Hepatocyte (in vitro differentiated cells): ENCODE measurements at regions not wholly inside any gene's neighbourhood (a gene's known extent, or its start where the extent isn't known, plus 50 kb on each side); places are given as distances from the start of the nearest gene placed in this dataset.
A peak's percentile ranks its signal among the peaks of the same experiment; 100 is the strongest.
"Not testable (repeated sequence)": the region's sequence is repeated elsewhere in the genome, so short reads cannot be mapped to it uniquely, and the experiment has no call there.

Experiments
- DNase-seq: peaks from one replicate; pipeline ENCODE4 v3.0.0-alpha.2; 2016; ENCODE audit warnings: low spot score
- H2AFZ ChIP-seq: fragments of 200-600 bp; sonication (generic); 2 replicates; pipeline ENCODE4 v1.6.0; 2016; ENCODE audit warnings: antibody characterized with exemption, mild to moderate bottlenecking
- H3K27ac ChIP-seq: fragments of 200-600 bp; sonication (generic); 2 replicates; pipeline ENCODE4 v1.5.1; 2016; ENCODE audit warnings: mild to moderate bottlenecking
- H3K27me3 ChIP-seq: fragments of 200-600 bp; sonication (generic); 2 replicates; pipeline ENCODE4 v1.6.1; 2016
- H3K36me3 ChIP-seq: fragments of 200-600 bp; sonication (generic); replicated peaks from 2 replicates; pipeline ENCODE4 v1.5.1; 2016; ENCODE audit warnings: low read depth; ENCODE audit not compliant: insufficient read depth
- H3K4me1 ChIP-seq: fragments of 200-600 bp; sonication (generic); 2 replicates; pipeline ENCODE4 v1.5.1; 2016; ENCODE audit warnings: mild to moderate bottlenecking, moderate library complexity; ENCODE audit not compliant: insufficient read depth
- H3K4me2 ChIP-seq: fragments of 200-600 bp; sonication (generic); 2 replicates; pipeline ENCODE4 v1.6.0; 2016
- H3K4me3 ChIP-seq: fragments of 200-600 bp; sonication (generic); 2 replicates; pipeline ENCODE4 v1.5.1; 2016; ENCODE audit warnings: mild to moderate bottlenecking
- H3K79me2 ChIP-seq: fragments of 200-600 bp; sonication (generic); 2 replicates; pipeline ENCODE4 v1.6.0; 2017; ENCODE audit warnings: mild to moderate bottlenecking
- H3K9me2 ChIP-seq: fragments of 200-600 bp; sonication (generic); replicated peaks from 2 replicates; pipeline ENCODE4 v1.6.0; 2017; ENCODE audit warnings: mild to moderate bottlenecking; ENCODE audit not compliant: insufficient read depth
- H3K9me3 ChIP-seq: fragments of 200-600 bp; sonication (generic); 2 replicates; pipeline ENCODE4 v1.5.1; 2016; ENCODE audit warnings: low read depth, mild to moderate bottlenecking
- H4K20me1 ChIP-seq: fragments of 200-600 bp; sonication (generic); 2 replicates; pipeline ENCODE4 v1.6.0; 2016; ENCODE audit warnings: mild to moderate bottlenecking; ENCODE audit not compliant: insufficient read depth, poor library complexity, severe bottlenecking
- CTCF ChIP-seq: fragments of 200-600 bp; sonication (generic); IDR thresholded peaks from 2 replicates; pipeline ENCODE4 v1.5.1; 2016; ENCODE audit warnings: antibody characterized with exemption, mild to moderate bottlenecking; ENCODE audit not compliant: poor library complexity
- EZH2 ChIP-seq: fragments of 200-600 bp; sonication (generic); IDR thresholded peaks from 2 replicates; pipeline ENCODE4 v1.6.1; 2016; ENCODE audit warnings: antibody characterized with exemption, mild to moderate bottlenecking, borderline replicate concordance
- EZH2phosphoT487 ChIP-seq: fragments of 200-600 bp; sonication (generic); IDR thresholded peaks from one replicate; pipeline ENCODE4 v1.6.1; 2018; ENCODE audit warnings: antibody characterized with exemption, mild to moderate bottlenecking, low read depth, moderate library complexity; ENCODE audit not compliant: unreplicated experiment, severe bottlenecking
- WGBS: methylation state at CpG from one replicate; pipeline ENCODE4 v1.1.6; 2016; ENCODE audit warnings: low lambda C conversion rate; ENCODE audit errors: missing lambda C conversion rate; 5-methylcytosine and 5-hydroxymethylcytosine counted together

GRCh38 chr3:132136334-132136716 lies 101.5 kb upstream of the CPNE4 start:
- 54% methylated on average over 2 of the region's 2 CpGs for WGBS
- H4K20me1 ChIP-seq, result no peaks in the 10 kb centered on the region
- H3K36me3 ChIP-seq, result no peaks in the 10 kb centered on the region
- H3K4me1 ChIP-seq, result no peaks in the 10 kb centered on the region
- H3K4me2 ChIP-seq, result no peak overlapping the region
- H3K79me2 ChIP-seq, result no peaks in the 10 kb centered on the region
- H3K4me3 ChIP-seq, result no peak overlapping the region
- DNase-seq, result no peak
- H3K27me3 ChIP-seq, result no peaks in the 10 kb centered on the region
- H3K9me2 ChIP-seq, result no peaks in the 10 kb centered on the region
- TF ChIP-seq EZH2, result no peak
- no peak overlapping the region for H3K27ac ChIP-seq
- no peaks in the 10 kb centered on the region for H3K9me3 ChIP-seq
- H2AFZ ChIP-seq, result no peak overlapping the region

- peak overlapping the region; percentile 62 for H3K4me2 ChIP-seq
- DNase-seq, H3K9me2 ChIP-seq, H4K20me1 ChIP-seq, H3K4me3 ChIP-seq, H2AFZ ChIP-seq, H3K79me2 ChIP-seq, H3K4me1 ChIP-seq, H3K27me3 ChIP-seq, H3K27ac ChIP-seq, H3K36me3 ChIP-seq, H3K9me3 ChIP-seq: not testable (repeated sequence)
- 17% methylated on average over 22 of the region's 23 CpGs for WGBS
These were observed 102.1 kb upstream of the CPNE4 start for GRCh38 chr3:132136902-132137301.

GRCh38 chr3:132145833-132146232 lies 111.0 kb upstream of the CPNE4 start:
- Histone ChIP-seq H3K4me1 (no peaks in the 10 kb centered on the region), H3K27ac (no peak overlapping the region), H3K4me3 (no peak overlapping the region), H3K27me3 (no peaks in the 10 kb centered on the region), H4K20me1 (no peaks in the 10 kb centered on the region), H3K36me3 (no peaks in the 10 kb centered on the region), H3K79me2 (no peaks in the 10 kb centered on the region), H3K9me2 (no peaks in the 10 kb centered on the region), H2AFZ (no peak overlapping the region), H3K4me2 (no peak overlapping the region), H3K9me3 (no peaks in the 10 kb centered on the region)
- no peak for DNase-seq
- no peak for TF ChIP-seq EZH2phosphoT487
- 80% methylated on average over 2 of the region's 2 CpGs for WGBS

GRCh38 chr3:132154619-132155018 lies 119.8 kb upstream of the CPNE4 start:
- no peak for DNase-seq
- no peak overlapping the region for H3K27ac ChIP-seq
- H3K4me1 ChIP-seq, result no peaks in the 10 kb centered on the region
- no peaks in the 10 kb centered on the region for H4K20me1 ChIP-seq
- H3K79me2 ChIP-seq, result no peaks in the 10 kb centered on the region
- H3K4me2 ChIP-seq, result no peak overlapping the region
- WGBS, result 81% methylated on average over 5 of the region's 5 CpGs
- H3K27me3 ChIP-seq, result no peaks in the 10 kb centered on the region
- H3K9me2 ChIP-seq, result no peaks in the 10 kb centered on the region
- H3K4me3 ChIP-seq, result no peak overlapping the region
- no peaks in the 10 kb centered on the region for H3K9me3 ChIP-seq
- no peak for TF ChIP-seq EZH2phosphoT487
- TF ChIP-seq CTCF, result no peak
- no peak for TF ChIP-seq EZH2
- no peaks in the 10 kb centered on the region for H3K36me3 ChIP-seq
- H2AFZ ChIP-seq, result no peak overlapping the region

GRCh38 chr3:132159145-132159544 lies 124.3 kb upstream of the CPNE4 start:
- H4K20me1 ChIP-seq, result no peaks in the 10 kb centered on the region
- no peak overlapping the region for H2AFZ ChIP-seq
- no peaks in the 10 kb centered on the region for H3K4me1 ChIP-seq
- no peaks in the 10 kb centered on the region for H3K27me3 ChIP-seq
- H3K79me2 ChIP-seq, result no peaks in the 10 kb centered on the region
- no peak overlapping the region for H3K27ac ChIP-seq
- no peaks in the 10 kb centered on the region for H3K9me3 ChIP-seq
- no peaks in the 10 kb centered on the region for H3K36me3 ChIP-seq
- TF ChIP-seq EZH2, result no peak
- no peak for TF ChIP-seq EZH2phosphoT487
- WGBS, result 90% methylated on average over 2 of the region's 2 CpGs
- DNase-seq, result no peak
- H3K4me3 ChIP-seq, result no peak overlapping the region
- no peaks in the 10 kb centered on the region for H3K9me2 ChIP-seq
- H3K4me2 ChIP-seq, result no peak overlapping the region
